ENCODE measurements at regions not wholly inside any gene's neighbourhood (a gene's known extent, or its start where the extent isn't known, plus 50 kb on each side); places are given as distances from the start of the nearest gene placed in this dataset.

- Mint-ChIP-seq H3K27me3 (ENCODE audit: unreplicated experiment) (peaks cover 28% of the 10 kb centered on the region), H3K27ac (ENCODE audit: unreplicated experiment) (no peak overlapping the region)
- TF ChIP-seq CTCF (IDR thresholded peaks at IDR 0.05) = peak; percentile 97
Observed at GRCh38 chr15:97909291-97909891, 51.1 kb upstream of the ARRDC4 start.

More at GRCh38 chr15:97909291-97909891, 51.1 kb upstream of the ARRDC4 start:
- H3K9me3 Mint-ChIP-seq (ENCODE audit: unreplicated experiment) = no peaks in the 10 kb centered on the region
- no peaks in the 10 kb centered on the region for H3K36me3 Mint-ChIP-seq (ENCODE audit: unreplicated experiment)
- peaks cover 2% of the 10 kb centered on the region for H3K4me1 Mint-ChIP-seq (ENCODE audit: unreplicated experiment)
- no peak overlapping the region for H3K4me3 Mint-ChIP-seq (ENCODE audit: unreplicated experiment)
- no peak for DNase-seq (ENCODE audit: extremely low spot score, unreplicated experiment)

Measured in osteocyte (in vitro differentiated cells).